Adrenal gland (tissue), 9 donors: ENCODE measurements at regions not wholly inside any gene's neighbourhood (a gene's known extent, or its start where the extent isn't known, plus 50 kb on each side); places are given as distances from the start of the nearest gene placed in this dataset.
A peak's percentile ranks its signal among the peaks of the same experiment; 100 is the strongest.

Experiments
- DNase-seq, 7 donors: peaks; one replicate each; pipeline ENCODE4 v3.0.0-alpha.2; 2019 to 2020
- H3K27ac ChIP-seq, 5 donors: fragments of 200-600 bp; sonication (generic) in 4 of 5; 1 replicate in 3 of 5; 2 replicates in 2 of 5; pipeline versions ENCODE4 v1.5.1 to v1.8.0; 2016 to 2020; ENCODE audit warnings: mild to moderate bottlenecking in 1 of 5
- H3K27me3 ChIP-seq: fragments of 200-600 bp; 2 replicates; pipeline ENCODE4 v1.8.0; 2021
- H3K36me3 ChIP-seq, 2 donors: fragments of 200-600 bp; replicated peaks in 1 of 2; 1 replicate in 1 of 2; 2 replicates in 1 of 2; pipeline versions ENCODE4 v1.5.1 to v1.8.0; 2018 to 2022
- H3K4me1 ChIP-seq, 2 donors: fragments of 200-600 bp; replicated peaks in 1 of 2; 1 replicate in 1 of 2; 2 replicates in 1 of 2; pipeline versions ENCODE4 v1.5.1 to v1.8.0; 2018 to 2021
- H3K4me3 ChIP-seq, 4 donors: fragments of 200-600 bp; sonication (generic) in 3 of 4; one replicate each; pipeline ENCODE4 v1.5.1; 2016 to 2018
- H3K9me3 ChIP-seq, 3 donors: fragments of 200-600 bp; sonication (generic) in 1 of 3; replicated peaks in 1 of 3; 1 replicate in 2 of 3; 2 replicates in 1 of 3; pipeline versions ENCODE4 v1.5.1 to v1.8.0; 2016 to 2021
- CTCF ChIP-seq, 6 experiments: fragments of 450-650 bp in 4 of 6; fragments of 200-600 bp in 2 of 6; sonication (generic) in 1 of 6; IDR thresholded peaks; 1 replicate in 5 of 6; 2 replicates in 1 of 6; pipeline versions ENCODE4 v1.5.1 to v1.8.0; 2016 to 2021; ENCODE audit warnings: antibody characterized with exemption in 6 of 6, mild to moderate bottlenecking in 2 of 6, moderate library complexity in 1 of 6
- POLR2A ChIP-seq, 2 donors: fragments of 450-650 bp; IDR thresholded peaks; one replicate each; pipeline ENCODE4 v1.6.1; 2017; ENCODE audit warnings: antibody characterized with exemption in 2 of 2, mild to moderate bottlenecking in 2 of 2, moderate library complexity in 1 of 2
- WGBS, 4 donors: extraction: QIAGEN DNeasy Blood & Tissue Kit in 2 of 4; methylation state at CpG; one replicate each; pipeline versions ENCODE4 v1.1.5 to v1.1.7; 2013 to 2017; 5-methylcytosine and 5-hydroxymethylcytosine counted together
- intact Hi-C, 2 donors: fragments of 100-400 bp; cut with DNase I; formaldehyde crosslinking; loops; one replicate each; pipeline versions ENCODE4 v1.14.1 to v1.15.0; 2022 to 2023
- donor health status: healthy with polysubstance abuse.
- donor health status: Bipolar disorder and iron deficiency.
- donor health status: DM: yes; HTN: yes; CAD: no.
- donor health status: DM: no; HTN: no; CAD: no.
- donor health status: DM: no; HTN: no; CAD: no.

GRCh38 chr5:174335682-174336364 is 290.3 kb downstream of the NSG2 start:
- intact Hi-C loops, result no loop called here
- no peak for TF ChIP-seq POLR2A (IDR thresholded peaks at IDR 0.05)
- TF ChIP-seq CTCF (IDR thresholded peaks at IDR 0.05), result no peak
- peak in 1 of 7 donors; percentile 9 for DNase-seq
- Histone ChIP-seq H3K27ac (no peak overlapping the region), H3K4me1 (no peaks in the 10 kb centered on the region), H3K9me3 (no peaks in the 10 kb centered on the region), H3K4me3 (no peak overlapping the region), H3K36me3 (no peaks in the 10 kb centered on the region), H3K27me3 (no peaks in the 10 kb centered on the region)
- WGBS, 4 donors, result 65 to 81% (median 70%) methylated on average over 7 to 13 of the region's 13 CpGs

DNA sequence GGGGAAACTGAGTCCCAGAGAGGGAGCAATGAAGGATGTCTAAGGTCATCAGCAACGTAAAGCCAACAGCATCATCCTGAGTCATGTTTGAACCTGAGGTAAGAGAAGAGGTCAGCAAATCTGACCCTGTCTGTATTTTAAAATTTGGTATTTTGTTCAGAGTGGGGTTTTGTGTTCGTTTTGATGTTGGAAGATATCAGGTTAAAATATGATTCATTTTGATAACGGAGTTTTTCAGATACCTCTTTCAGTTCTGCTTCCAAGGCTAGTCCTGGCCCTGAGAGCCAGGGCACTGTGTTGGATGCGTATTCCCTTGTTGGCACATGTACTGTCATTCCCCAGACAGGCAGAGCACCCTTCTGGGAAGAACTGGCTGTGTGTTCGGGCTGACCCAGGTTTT is 291.0 kb downstream of the NSG2 start:
- TF ChIP-seq CTCF (IDR thresholded peaks at IDR 0.05) (no peak), POLR2A (IDR thresholded peaks at IDR 0.05) (no peak)
- H3K9me3 ChIP-seq, result no peaks in the 10 kb centered on the region
- 40 to 61% (median 47%) methylated on average over 5 of the region's 5 CpGs for WGBS, 4 donors
- DNase-seq, result no peak
- H3K4me3 ChIP-seq, result no peak overlapping the region
- no peaks in the 10 kb centered on the region for H3K4me1 ChIP-seq
- H3K27me3 ChIP-seq, result no peaks in the 10 kb centered on the region
- no peak overlapping the region for H3K27ac ChIP-seq
- intact Hi-C loops, result no loop called here
- H3K36me3 ChIP-seq, result no peaks in the 10 kb centered on the region

- Histone ChIP-seq H3K4me1 (no peaks in the 10 kb centered on the region), H3K36me3 (no peaks in the 10 kb centered on the region), H3K27ac (no peak overlapping the region), H3K27me3 (no peaks in the 10 kb centered on the region), H3K4me3 (no peak overlapping the region), H3K9me3 (no peaks in the 10 kb centered on the region)
- DNase-seq, result no peak
- intact Hi-C loops, result no loop called here
- 52 to 65% (median 58%) methylated on average over 13 to 18 of the region's 18 CpGs for WGBS, 4 donors
- no peak for TF ChIP-seq CTCF (IDR thresholded peaks at IDR 0.05)
- TF ChIP-seq POLR2A (IDR thresholded peaks at IDR 0.05), result no peak
Observed at GRCh38 chr5:174337276-174338184, 292.0 kb downstream of the NSG2 start.

DNA sequence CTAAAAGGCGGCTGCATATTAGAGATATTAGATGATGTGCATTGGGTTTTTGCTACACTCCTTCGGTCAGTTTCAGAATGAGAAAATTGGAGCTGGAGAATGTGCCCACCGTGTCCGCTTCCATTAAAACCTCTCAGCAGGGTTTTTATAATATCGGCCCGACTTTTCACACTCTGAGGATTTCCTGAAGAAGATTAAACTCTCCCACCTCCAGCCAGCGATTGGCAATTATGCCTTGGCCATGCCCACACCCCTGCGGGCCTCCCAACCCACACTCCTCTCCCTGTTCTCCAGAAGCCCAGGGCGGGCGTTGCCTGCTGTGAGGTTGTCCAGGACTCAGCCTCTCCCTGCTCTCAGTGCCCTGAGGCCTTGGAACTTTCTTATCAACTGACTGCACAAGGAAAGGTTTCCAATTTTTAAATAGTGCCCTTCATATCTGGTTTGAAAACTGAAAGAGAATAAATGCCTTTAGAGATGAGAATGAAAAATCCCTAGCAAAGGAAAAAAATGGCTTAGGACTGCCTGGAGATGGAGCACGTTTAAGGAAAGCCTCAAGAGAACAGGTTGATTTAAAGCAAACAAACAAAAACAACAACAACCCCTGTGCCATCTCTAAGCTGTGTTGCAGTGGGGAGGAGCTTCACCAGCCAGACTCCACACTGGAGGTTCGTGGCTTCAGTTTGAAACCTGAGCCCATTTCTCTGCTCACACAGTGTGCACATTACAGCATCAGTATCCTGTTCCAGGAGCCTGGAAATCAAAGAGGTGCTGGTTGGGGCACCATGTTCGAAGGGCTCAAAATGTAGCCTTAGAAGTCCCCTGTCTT is 292.9 kb downstream of the NSG2 start:
- Histone ChIP-seq H3K4me1 (no peaks in the 10 kb centered on the region), H3K4me3 (no peak overlapping the region), H3K36me3 (no peaks in the 10 kb centered on the region), H3K27ac (no peak overlapping the region), H3K27me3 (no peaks in the 10 kb centered on the region), H3K9me3 (no peaks in the 10 kb centered on the region)
- WGBS, 4 donors, result 31 to 43% (median 40%) methylated on average over 13 of the region's 13 CpGs
- TF ChIP-seq CTCF (IDR thresholded peaks at IDR 0.05) (no peak), POLR2A (IDR thresholded peaks at IDR 0.05) (no peak)
- DNase-seq, result peak in 3 of 7 donors; percentile 16 to 22 (median 20)
- intact Hi-C loops, result no loop called here
